HL-60 (cell line): ENCODE measurements at regions not wholly inside any gene's neighbourhood (a gene's known extent, or its start where the extent isn't known, plus 50 kb on each side); places are given as distances from the start of the nearest gene placed in this dataset.

Experiments used
- DNase-seq, 2 experiments: peaks; one replicate each; pipeline ENCODE4 v3.0.0-alpha.2; 2010 to 2020; ENCODE audit warnings: low read depth in 1 of 2, low spot score in 1 of 2
- H3K27ac ChIP-seq: fragments of 250-450 bp; sonication (Bioruptor Pico); replicated peaks from 2 replicates; pipeline ENCODE4 v1.5.1; 2020; ENCODE audit warnings: mild to moderate bottlenecking, moderate library complexity
- H3K27me3 ChIP-seq: fragments of 250-450 bp; sonication (Bioruptor Pico); 2 replicates; pipeline ENCODE4 v1.5.1; 2021; ENCODE audit warnings: mild to moderate bottlenecking, moderate library complexity; ENCODE audit not compliant: insufficient read depth, poor library complexity, severe bottlenecking
- H3K4me3 ChIP-seq: replicated peaks from 2 replicates; pipeline ENCODE4 v1.5.1; 2011; ENCODE audit warnings: mild to moderate bottlenecking, control low read depth, low read length; ENCODE audit not compliant: insufficient read depth
- GABPA ChIP-seq: IDR thresholded peaks from 2 replicates; pipeline ENCODE4 v1.6.1; 2012; ENCODE audit warnings: low read depth
- POLR2AphosphoS5 ChIP-seq: IDR thresholded peaks from 2 replicates; pipeline ENCODE4 v1.6.1; 2012; ENCODE audit warnings: low read depth
- REST ChIP-seq: IDR thresholded peaks from 2 replicates; pipeline ENCODE4 v1.6.1; 2012; ENCODE audit warnings: low read depth; ENCODE audit not compliant: insufficient replicate concordance
- SPI1 ChIP-seq: IDR thresholded peaks from 2 replicates; pipeline ENCODE4 v1.6.1; 2012; ENCODE audit warnings: low read depth, mild to moderate bottlenecking, borderline replicate concordance
- TF ChIP-seq, protein P1 (sequence below): IDR thresholded peaks from one replicate; pipeline ENCODE4 v1.5.1; 2011; ENCODE audit warnings: low read length, control low read depth, inconsistent platforms; ENCODE audit not compliant: insufficient read depth

- peaks cover 4% of the 10 kb centered on the region for H3K27me3 ChIP-seq
- no peak overlapping the region for H3K4me3 ChIP-seq
- no peak for DNase-seq
- no peak for TF ChIP-seq GABPA
- TF ChIP-seq POLR2AphosphoS5 = no peak
- no peak for TF ChIP-seq REST
- TF ChIP-seq, protein P1, sequence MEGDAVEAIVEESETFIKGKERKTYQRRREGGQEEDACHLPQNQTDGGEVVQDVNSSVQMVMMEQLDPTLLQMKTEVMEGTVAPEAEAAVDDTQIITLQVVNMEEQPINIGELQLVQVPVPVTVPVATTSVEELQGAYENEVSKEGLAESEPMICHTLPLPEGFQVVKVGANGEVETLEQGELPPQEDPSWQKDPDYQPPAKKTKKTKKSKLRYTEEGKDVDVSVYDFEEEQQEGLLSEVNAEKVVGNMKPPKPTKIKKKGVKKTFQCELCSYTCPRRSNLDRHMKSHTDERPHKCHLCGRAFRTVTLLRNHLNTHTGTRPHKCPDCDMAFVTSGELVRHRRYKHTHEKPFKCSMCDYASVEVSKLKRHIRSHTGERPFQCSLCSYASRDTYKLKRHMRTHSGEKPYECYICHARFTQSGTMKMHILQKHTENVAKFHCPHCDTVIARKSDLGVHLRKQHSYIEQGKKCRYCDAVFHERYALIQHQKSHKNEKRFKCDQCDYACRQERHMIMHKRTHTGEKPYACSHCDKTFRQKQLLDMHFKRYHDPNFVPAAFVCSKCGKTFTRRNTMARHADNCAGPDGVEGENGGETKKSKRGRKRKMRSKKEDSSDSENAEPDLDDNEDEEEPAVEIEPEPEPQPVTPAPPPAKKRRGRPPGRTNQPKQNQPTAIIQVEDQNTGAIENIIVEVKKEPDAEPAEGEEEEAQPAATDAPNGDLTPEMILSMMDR = no peak
- TF ChIP-seq SPI1 = no peak
- H3K27ac ChIP-seq = no peak overlapping the region
These were observed 77.2 kb upstream of the IRX4 start for GRCh38 chr5:1959725-1960581.

DNA sequence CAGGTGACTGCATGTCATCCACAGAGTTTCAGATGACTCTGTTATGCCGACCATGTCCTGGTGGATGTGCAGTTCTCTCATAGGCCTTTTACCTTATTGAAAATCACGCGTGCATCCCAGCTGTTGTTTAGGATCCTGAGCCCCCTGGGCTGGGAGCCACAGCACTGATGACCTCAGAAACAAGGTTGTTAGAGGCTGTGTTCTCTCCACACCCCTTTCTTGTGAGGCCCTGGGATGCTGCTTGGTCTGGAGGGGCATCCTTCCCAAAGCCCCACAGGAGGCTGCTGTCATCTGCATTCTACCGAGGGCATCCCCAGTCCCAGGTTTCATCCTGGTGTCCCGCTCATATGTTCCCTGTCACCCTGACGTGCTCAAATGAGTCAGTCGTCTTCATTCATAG, 76.5 kb upstream of the IRX4 start:
- no peak overlapping the region for H3K4me3 ChIP-seq
- H3K27ac ChIP-seq = no peak overlapping the region
- H3K27me3 ChIP-seq = peaks cover 4% of the 10 kb centered on the region
- TF ChIP-seq, protein P1 = no peak
- TF ChIP-seq SPI1 (no peak), REST (no peak), POLR2AphosphoS5 (no peak), GABPA (no peak)
- no peak for DNase-seq

DNA sequence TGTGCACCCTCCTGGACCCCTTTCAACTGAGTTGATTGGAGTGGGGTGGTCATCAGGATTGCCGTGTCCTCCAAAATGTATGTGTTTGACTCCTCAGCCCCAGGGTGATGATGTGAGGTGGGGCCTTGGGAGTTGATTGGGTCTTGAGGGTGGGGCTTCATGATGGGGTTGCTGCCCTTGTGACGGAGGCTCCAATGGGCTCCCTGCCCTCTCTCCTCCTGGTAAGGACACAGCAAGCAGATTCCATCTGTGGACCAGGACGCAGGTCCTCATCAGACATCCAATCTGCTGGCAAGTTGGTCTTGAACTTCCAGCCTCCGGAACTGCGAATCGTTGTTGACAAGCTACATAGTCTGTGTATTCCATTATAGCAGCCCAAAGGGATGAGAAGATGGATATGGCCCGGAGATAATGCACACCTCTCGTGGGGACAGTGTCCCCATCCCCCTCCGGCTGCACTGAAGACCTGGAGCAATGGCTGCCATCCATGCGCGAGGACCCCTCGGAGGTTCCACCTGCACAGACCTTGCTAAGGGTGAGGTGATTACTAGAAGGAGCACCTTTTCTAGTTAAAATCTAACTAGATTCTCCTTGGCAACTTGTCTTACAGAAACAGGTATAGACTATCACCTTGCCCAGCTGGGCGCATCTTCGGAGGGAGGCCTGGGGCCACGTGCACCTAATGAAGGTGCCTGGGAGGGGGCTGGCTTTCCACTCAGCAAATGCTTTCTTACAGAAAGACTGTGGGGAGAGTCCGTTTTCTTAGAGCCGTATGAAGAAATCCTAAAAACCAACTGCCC, 75.7 kb upstream of the IRX4 start:
- DNase-seq = no peak
- Histone ChIP-seq H3K27ac (no peak overlapping the region), H3K4me3 (no peak overlapping the region), H3K27me3 (peaks cover 4% of the 10 kb centered on the region)
- TF ChIP-seq GABPA (no peak), REST (no peak), POLR2AphosphoS5 (no peak), SPI1 (no peak)
- TF ChIP-seq, protein P1 = no peak
